NCI-H1417 (cell line): ENCODE measurements at regions not wholly inside any gene's neighbourhood (a gene's known extent, or its start where the extent isn't known, plus 50 kb on each side); places are given as distances from the start of the nearest gene placed in this dataset.

Experiments used
- DNase-seq, 3 experiments: peaks; one replicate each; lab custom pipeline; 2025; lab: John Stamatoyannopoulos, UW

- no peak for DNase-seq
Measured at GRCh38 chr20:10954137-10954840, 280.5 kb upstream of the JAG1 start.

GRCh38 chr20:10954908-10955580, 281.2 kb upstream of the JAG1 start:
- no peak for DNase-seq

GRCh38 chr20:10958279-10958678, 284.5 kb upstream of the JAG1 start:
- DNase-seq: no peak

GRCh38 chr20:10960416-10960815, 286.6 kb upstream of the JAG1 start:
- DNase-seq: no peak

- DNase-seq: peak; percentile 10 to 61 (median 52)
Measured at GRCh38 chr20:10961651-10962288, 288.0 kb upstream of the JAG1 start.

- DNase-seq: no peak
Measured at GRCh38 chr20:10962937-10963336, 289.1 kb upstream of the JAG1 start.

GRCh38 chr20:10963717-10964266, 290.0 kb upstream of the JAG1 start:
- DNase-seq: no peak

GRCh38 chr20:10965936-10966470, 292.2 kb upstream of the JAG1 start:
- DNase-seq: no peak

GRCh38 chr20:10970109-10970508, 296.3 kb upstream of the JAG1 start:
- no peak for DNase-seq

- no peak for DNase-seq
Measured at GRCh38 chr20:10971096-10971495, 297.3 kb upstream of the JAG1 start.

- DNase-seq: no peak
Measured at GRCh38 chr20:10972219-10972860, 298.5 kb upstream of the JAG1 start.

- no peak for DNase-seq
Measured at GRCh38 chr20:10976051-10976450, 302.3 kb upstream of the JAG1 start.

- DNase-seq: no peak
Measured at GRCh38 chr20:10978019-10978702, 304.4 kb upstream of the JAG1 start.

- DNase-seq: peak in 1 of 3 experiments; percentile 34
Measured at GRCh38 chr20:10978713-10979112, 304.9 kb upstream of the JAG1 start.

- DNase-seq: no peak
Measured at GRCh38 chr20:10982692-10983091, 308.9 kb upstream of the JAG1 start.

GRCh38 chr20:10984294-10984693, 310.5 kb upstream of the JAG1 start:
- DNase-seq: peak in 2 of 3 experiments; percentile 64 to 66

GRCh38 chr20:10984913-10985312, 311.1 kb upstream of the JAG1 start:
- DNase-seq: peak; percentile 24 to 66 (median 31)

- DNase-seq: no peak
Measured at GRCh38 chr20:10985536-10985935, 311.7 kb upstream of the JAG1 start.

- DNase-seq: no peak
Measured at GRCh38 chr20:10986586-10986985, 312.8 kb upstream of the JAG1 start.

- peak in 1 of 3 experiments; percentile 18 for DNase-seq
Measured at GRCh38 chr20:10987651-10988383, 314.0 kb upstream of the JAG1 start.
